ENCODE measurements at regions not wholly inside any gene's neighbourhood (a gene's known extent, or its start where the extent isn't known, plus 50 kb on each side); places are given as distances from the start of the nearest gene placed in this dataset.

- Histone ChIP-seq H4K20me1 (ENCODE audit: control insufficient read depth, insufficient read depth, insufficient read length) (no peaks in the 10 kb centered on the region), H3K4ac (ENCODE audit: low read depth, low read length) (no peak overlapping the region), H4K5ac (ENCODE audit: insufficient read length, low read depth, low read length) (no peak overlapping the region), H3K9me3 (ENCODE audit: control insufficient read depth, low read depth, low read length) (no peaks in the 10 kb centered on the region), H2BK5ac (ENCODE audit: insufficient read length, low read length) (no peak overlapping the region), H3K23me2 (ENCODE audit: insufficient read length, low read depth, low read length, poor library complexity, severe bottlenecking) (no peaks in the 10 kb centered on the region), H3K23ac (ENCODE audit: insufficient read length, low read depth, low read length) (no peak overlapping the region), H3K27me3 (ENCODE audit: insufficient read depth, low read length) (no peaks in the 10 kb centered on the region), H3K18ac (ENCODE audit: insufficient read length, low read depth, low read length) (no peak overlapping the region), H3K79me2 (ENCODE audit: insufficient read depth, low read length) (no peaks in the 10 kb centered on the region), H3K4me2 (ENCODE audit: insufficient read depth, insufficient read length, low read length) (no peak overlapping the region), H3K9ac (ENCODE audit: extremely low read depth, insufficient read length, low read length) (no peak overlapping the region), H2BK15ac (ENCODE audit: low read depth, low read length) (no peak overlapping the region), H2BK120ac (ENCODE audit: low read depth, low read length, poor library complexity, severe bottlenecking) (no peak overlapping the region), H2AK5ac (ENCODE audit: insufficient read length, low read length) (no peak overlapping the region), H3K79me1 (ENCODE audit: insufficient read depth, low read depth, low read length, poor library complexity, severe bottlenecking) (no peaks in the 10 kb centered on the region), H3K56ac (ENCODE audit: insufficient read length, low read depth, low read length) (no peak overlapping the region), H4K91ac (ENCODE audit: insufficient read length, low read depth, low read length) (no peak overlapping the region), H3T11ph (ENCODE audit: low read length) (no peak overlapping the region), H3K27ac (ENCODE audit: insufficient read length, low read depth, low read length) (no peak overlapping the region), H3K14ac (ENCODE audit: insufficient read depth, low read length) (no peak overlapping the region), H2BK12ac (ENCODE audit: insufficient read length, low read depth, low read length) (no peak overlapping the region), H4K8ac (replicated peaks; ENCODE audit: insufficient read length, low read depth, low read length) (no peak overlapping the region), H2BK20ac (ENCODE audit: low read depth, low read length, poor library complexity, severe bottlenecking) (no peak overlapping the region), H3K4me1 (ENCODE audit: insufficient read depth, low read length) (no peaks in the 10 kb centered on the region), H2AFZ (ENCODE audit: low read length) (no peak overlapping the region)
- H3K36me3 Mint-ChIP-seq (ENCODE audit: insufficient read depth in 1 of 3, low read depth in 3 of 3): peaks cover 1 to 11% (median 2%) of the 10 kb centered on the region in 3 experiments; a peak in 5 of 7 replicates
- peaks cover 7% of the 10 kb centered on the region; the same call in 1 of the 2 replicates for H3K27me3 Mint-ChIP-seq (ENCODE audit: low read depth)
- no peak overlapping the region for H3K4me3 Mint-ChIP-seq
- no peaks in the 10 kb centered on the region for H3K4me1 Mint-ChIP-seq
- H3K9me3 Mint-ChIP-seq: peaks cover 11 to 13% of the 10 kb centered on the region in 2 experiments
- no CpG with 5 or more reads among the region's 5 CpGs for WGBS (ENCODE audit: extremely low coverage, insufficient read length, low lambda C conversion rate)
- no peak for TF ChIP-seq CTCF (conservative IDR thresholded peaks at IDR 0.05)
- no peak overlapping the region for H3K27ac Mint-ChIP-seq
- no peak for DNase-seq
These were observed 222.8 kb downstream of the FAM43A start for GRCh38 chr3:194908496-194908895.
